Stimulated activated CD8-positive, alpha-beta memory T cell treated with anti-CD3 and anti-CD28 coated beads, Interleukin-12 subunit alpha, Interleukin-12 subunit beta, amount 100 ng/mL, for 24 hours (primary cell): ENCODE measurements at regions not wholly inside any gene's neighbourhood (a gene's known extent, or its start where the extent isn't known, plus 50 kb on each side); places are given as distances from the start of the nearest gene placed in this dataset.
"Not testable (repeated sequence)": the region's sequence is repeated elsewhere in the genome, so short reads cannot be mapped to it uniquely, and the experiment has no call there.

Experiments used
- DNase-seq: peaks from one replicate; pipeline ENCODE4 v3.0.0-alpha.2; 2020; ENCODE audit errors: extremely low read depth

- DNase-seq: no peak
Observed at GRCh38 chr12:131389054-131390013, 321.6 kb upstream of the SFSWAP start.

GRCh38 chr12:131390412-131391334 lies 320.2 kb upstream of the SFSWAP start:
- no peak for DNase-seq

GRCh38 chr12:131391399-131391798 lies 319.5 kb upstream of the SFSWAP start:
- DNase-seq: no peak

- DNase-seq: not testable (repeated sequence)
Observed at GRCh38 chr12:131394752-131395151, 316.1 kb upstream of the SFSWAP start.

- DNase-seq: not testable (repeated sequence)
Observed at GRCh38 chr12:131395209-131395684, 315.6 kb upstream of the SFSWAP start.

- DNase-seq: no peak
Observed at GRCh38 chr12:131395971-131396573, 314.8 kb upstream of the SFSWAP start.

GRCh38 chr12:131397493-131398181 lies 313.3 kb upstream of the SFSWAP start:
- no peak for DNase-seq

GRCh38 chr12:131399000-131399399 lies 311.9 kb upstream of the SFSWAP start:
- no peak for DNase-seq

GRCh38 chr12:131400668-131401294 lies 310.1 kb upstream of the SFSWAP start:
- not testable (repeated sequence) for DNase-seq

- not testable (repeated sequence) for DNase-seq
Observed at GRCh38 chr12:131401907-131402633, 308.8 kb upstream of the SFSWAP start.

- DNase-seq: no peak
Observed at GRCh38 chr12:131402781-131403396, 308.0 kb upstream of the SFSWAP start.

- no peak for DNase-seq
Observed at GRCh38 chr12:131403676-131404075, 307.2 kb upstream of the SFSWAP start.

GRCh38 chr12:131404705-131405104 lies 306.2 kb upstream of the SFSWAP start:
- DNase-seq: no peak

- no peak for DNase-seq
Observed at GRCh38 chr12:131407221-131408035, 303.5 kb upstream of the SFSWAP start.

- no peak for DNase-seq
Observed at GRCh38 chr12:131408036-131408365, 302.9 kb upstream of the SFSWAP start.

GRCh38 chr12:131408484-131408883 lies 302.4 kb upstream of the SFSWAP start:
- DNase-seq: no peak

GRCh38 chr12:131409211-131409610 lies 301.7 kb upstream of the SFSWAP start:
- no peak for DNase-seq

- DNase-seq: not testable (repeated sequence)
Observed at GRCh38 chr12:131411827-131412226, 299.1 kb upstream of the SFSWAP start.

GRCh38 chr12:131413006-131413405 lies 297.9 kb upstream of the SFSWAP start:
- no peak for DNase-seq
